ENCODE measurements at regions not wholly inside any gene's neighbourhood (a gene's known extent, or its start where the extent isn't known, plus 50 kb on each side); places are given as distances from the start of the nearest gene placed in this dataset.

- H3K9me3 ChIP-seq (ENCODE audit: control insufficient read depth, insufficient read depth, low read length), result no peaks in the 10 kb centered on the region; the same call in 1 of the 2 replicates
- H3K4me3 ChIP-seq (ENCODE audit: insufficient read depth, low read depth, low read length), result no peak overlapping the region
- H3K79me1 ChIP-seq (ENCODE audit: low read depth in 1 of 2, low read length in 2 of 2), result no peaks in the 10 kb centered on the region
- no peak overlapping the region for H3K23ac ChIP-seq (ENCODE audit: low read depth, low read length)
- no peak overlapping the region for H4K8ac ChIP-seq (ENCODE audit: low read depth in 2 of 2, low read length in 2 of 2)
- H3K36me3 ChIP-seq (ENCODE audit: control insufficient read depth, insufficient read depth, low read length), result no peaks in the 10 kb centered on the region
- no peak overlapping the region for H2AK9ac ChIP-seq (replicated peaks; ENCODE audit: low read depth, low read length, poor library complexity)
- ChIA-PET POLR2A (ENCODE audit: unreplicated experiment) (no interaction called here), CTCF (no interaction called here)
- H2BK120ac ChIP-seq (ENCODE audit: low read depth, low read length), result no peak overlapping the region
- H3K56ac ChIP-seq (ENCODE audit: extremely low read depth, insufficient read depth, low read length), result no peak overlapping the region
- no peak overlapping the region for H3K18ac ChIP-seq (ENCODE audit: low read depth, low read length)
- in situ Hi-C loops (cut with MboI; ENCODE audit: low sequenced_read_pairs) (no loop called here), intact Hi-C loops (cut with micrococcal nuclease) (no loop called here), dilution Hi-C loops (cut with HindIII; ENCODE audit: low sequenced_read_pairs, unreplicated experiment) (no loop called here)
- no peak overlapping the region for H3K4ac ChIP-seq (ENCODE audit: low read depth, low read length)
- H3K27me3 ChIP-seq (ENCODE audit: control insufficient read depth, insufficient read depth, low read length), result peaks cover 8% of the 10 kb centered on the region
- DNase-seq (no peak), ATAC-seq (ENCODE audit: low read depth) (no peak)
- no peak overlapping the region for H3K14ac ChIP-seq (replicated peaks; ENCODE audit: low read depth, low read length)
- H2AFZ ChIP-seq (replicated peaks; ENCODE audit: low read length, poor library complexity), result no peak overlapping the region
- TF ChIP-seq CHD1 (IDR thresholded peaks at IDR 0.05; ENCODE audit: low read depth, low read length), result no peak
- no peak for TF ChIP-seq BHLHE40 (IDR thresholded peaks at IDR 0.05; ENCODE audit: low read depth, low read length)
- TF ChIP-seq, protein P1, sequence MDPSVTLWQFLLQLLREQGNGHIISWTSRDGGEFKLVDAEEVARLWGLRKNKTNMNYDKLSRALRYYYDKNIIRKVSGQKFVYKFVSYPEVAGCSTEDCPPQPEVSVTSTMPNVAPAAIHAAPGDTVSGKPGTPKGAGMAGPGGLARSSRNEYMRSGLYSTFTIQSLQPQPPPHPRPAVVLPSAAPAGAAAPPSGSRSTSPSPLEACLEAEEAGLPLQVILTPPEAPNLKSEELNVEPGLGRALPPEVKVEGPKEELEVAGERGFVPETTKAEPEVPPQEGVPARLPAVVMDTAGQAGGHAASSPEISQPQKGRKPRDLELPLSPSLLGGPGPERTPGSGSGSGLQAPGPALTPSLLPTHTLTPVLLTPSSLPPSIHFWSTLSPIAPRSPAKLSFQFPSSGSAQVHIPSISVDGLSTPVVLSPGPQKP (IDR thresholded peaks at IDR 0.05; ENCODE audit: borderline replicate concordance, low read depth, low read length), result no peak
- no peak for TF ChIP-seq RFX5 (IDR thresholded peaks at IDR 0.05; ENCODE audit: low read depth, low read length)
- TF ChIP-seq CEBPB (IDR thresholded peaks at IDR 0.05; ENCODE audit: low read depth, low read length), result no peak
- TF ChIP-seq MAZ (IDR thresholded peaks at IDR 0.05; ENCODE audit: borderline replicate concordance, low read depth, low read length), result no peak
- TF ChIP-seq MAFK (IDR thresholded peaks at IDR 0.05; ENCODE audit: low read depth, low read length), result no peak
- TF ChIP-seq NFE2L2 (IDR thresholded peaks at IDR 0.05; ENCODE audit: low read depth, low read length), result no peak
- no peak for TF ChIP-seq POLR2A (IDR thresholded peaks at IDR 0.05; ENCODE audit: low read depth, low read length)
- no peak for TF ChIP-seq FOS (IDR thresholded peaks at IDR 0.05; ENCODE audit: low read depth, low read length)
- TF ChIP-seq CTCF (conservative IDR thresholded peaks at IDR 0.05; ENCODE audit: low read depth, low read length), result no peak
- no peak for TF ChIP-seq SMC3 (IDR thresholded peaks at IDR 0.05; ENCODE audit: low read depth, low read length)
- TF ChIP-seq MXI1 (IDR thresholded peaks at IDR 0.05; ENCODE audit: borderline replicate concordance, low read depth, low read length), result no peak
- H4K91ac ChIP-seq (ENCODE audit: insufficient read depth, low read depth, low read length), result no peak overlapping the region
- no peaks in the 10 kb centered on the region; the same call in none of the 2 replicates for H3K9me1 ChIP-seq (ENCODE audit: insufficient read depth, low read length)
- BruUV-seq (replicated peaks), result no TSS peak
- H3K9ac ChIP-seq (ENCODE audit: low read depth, low read length), result no peak overlapping the region
- 70% methylated on average over 2 of the region's 4 CpGs; no CpG with 5 or more reads in 1 of the 2 experiments for WGBS, 2 experiments (ENCODE audit: extremely low coverage in 2 of 2, insufficient read length in 1 of 2)
- H2AK5ac ChIP-seq (ENCODE audit: low read depth, low read length), result no peak overlapping the region
- H3K4me1 ChIP-seq (ENCODE audit: control insufficient read depth, insufficient read depth, low read length), result peaks cover 5% of the 10 kb centered on the region; the same call in 1 of the 2 replicates
- H3K4me2 ChIP-seq (ENCODE audit: low read depth, low read length), result no peak overlapping the region
- no peaks in the 10 kb centered on the region for H4K20me1 ChIP-seq (ENCODE audit: insufficient read depth, low read length)
- H3K27ac ChIP-seq (ENCODE audit: insufficient read depth, low read length), result no peak overlapping the region
- no peak overlapping the region for H2BK20ac ChIP-seq (ENCODE audit: low read depth, low read length)
- no peak overlapping the region for H2BK15ac ChIP-seq (ENCODE audit: low read depth, low read length)
- no peak overlapping the region for H2BK5ac ChIP-seq (ENCODE audit: low read depth, low read length, poor library complexity, severe bottlenecking)
- H4K5ac ChIP-seq (ENCODE audit: low read depth, low read length), result no peak overlapping the region
Measured at GRCh38 chr18:10090668-10091067, 176.9 kb downstream of the VAPA start.

Measured in IMR-90 (cell line).